Kidney glomerular epithelial cell (primary cell): ENCODE measurements at regions not wholly inside any gene's neighbourhood (a gene's known extent, or its start where the extent isn't known, plus 50 kb on each side); places are given as distances from the start of the nearest gene placed in this dataset.
"Not testable (repeated sequence)": the region's sequence is repeated elsewhere in the genome, so short reads cannot be mapped to it uniquely, and the experiment has no call there.

ENCODE experiments used
- DNase-seq: peaks from one replicate; lab custom pipeline; 2025; lab: John Stamatoyannopoulos, UW

GRCh38 chr9:110025551-110026170, 182.3 kb downstream of the C9orf152 start:
- DNase-seq = no peak

GRCh38 chr9:110027671-110028081, 180.3 kb downstream of the C9orf152 start:
- peak; percentile 43 for DNase-seq

GRCh38 chr9:110028271-110028670, 179.7 kb downstream of the C9orf152 start:
- DNase-seq = no peak

GRCh38 chr9:110028676-110029075, 179.3 kb downstream of the C9orf152 start:
- DNase-seq = no peak

GRCh38 chr9:110029429-110029955, 178.5 kb downstream of the C9orf152 start:
- DNase-seq = peak; percentile 50

GRCh38 chr9:110029956-110030480, 177.9 kb downstream of the C9orf152 start:
- no peak for DNase-seq

GRCh38 chr9:110030632-110031031, 177.3 kb downstream of the C9orf152 start:
- DNase-seq = no peak

- peak; percentile 83 for DNase-seq
Measured at GRCh38 chr9:110031511-110032173, 176.3 kb downstream of the C9orf152 start.

GRCh38 chr9:110032532-110032931, 175.4 kb downstream of the C9orf152 start:
- not testable (repeated sequence) for DNase-seq

- peak; percentile 8 for DNase-seq
Measured at GRCh38 chr9:110033869-110034268, 174.1 kb downstream of the C9orf152 start.

- no peak for DNase-seq
Measured at GRCh38 chr9:110036286-110036685, 171.7 kb downstream of the C9orf152 start.

- DNase-seq = no peak
Measured at GRCh38 chr9:110040788-110041187, 167.2 kb downstream of the C9orf152 start.

GRCh38 chr9:110041452-110041851, 166.5 kb downstream of the C9orf152 start:
- no peak for DNase-seq

GRCh38 chr9:110047232-110047954, 160.6 kb downstream of the C9orf152 start:
- no peak for DNase-seq

- no peak for DNase-seq
Measured at GRCh38 chr9:110047955-110048402, 160.0 kb downstream of the C9orf152 start.

GRCh38 chr9:110048403-110048975, 159.5 kb downstream of the C9orf152 start:
- DNase-seq = peak; percentile 71

- peak; percentile 50 for DNase-seq
Measured at GRCh38 chr9:110048976-110049698, 158.8 kb downstream of the C9orf152 start.

- DNase-seq = peak; percentile 58
Measured at GRCh38 chr9:110049699-110050450, 158.1 kb downstream of the C9orf152 start.

- peak; percentile 89 for DNase-seq
Measured at GRCh38 chr9:110050925-110051355, 157.0 kb downstream of the C9orf152 start.

GRCh38 chr9:110056062-110056461, 151.9 kb downstream of the C9orf152 start:
- DNase-seq = no peak
